Stimulated activated CD4-positive, alpha-beta T cell treated with anti-CD3 and anti-CD28 coated beads, Interleukin-12 subunit alpha, Interleukin-12 subunit beta, amount 100 ng/mL, for 4 hours (primary cell): ENCODE measurements at regions not wholly inside any gene's neighbourhood (a gene's known extent, or its start where the extent isn't known, plus 50 kb on each side); places are given as distances from the start of the nearest gene placed in this dataset.

Source experiments
- DNase-seq: peaks from one replicate; pipeline ENCODE4 v3.0.0-alpha.2; 2020

- DNase-seq: no peak
Observed at GRCh38 chrX:39150220-39150619, 349.0 kb downstream of the MID1IP1 start.

GRCh38 chrX:39150621-39151020, 349.4 kb downstream of the MID1IP1 start:
- DNase-seq: no peak

GRCh38 chrX:39152106-39152649, 350.9 kb downstream of the MID1IP1 start:
- peak; percentile 21 for DNase-seq

GRCh38 chrX:39156051-39156450, 354.8 kb downstream of the MID1IP1 start:
- no peak for DNase-seq

GRCh38 chrX:39157006-39157405, 355.7 kb downstream of the MID1IP1 start:
- no peak for DNase-seq

GRCh38 chrX:39157796-39158195, 356.5 kb downstream of the MID1IP1 start:
- DNase-seq: no peak

GRCh38 chrX:39158801-39159657, 357.8 kb downstream of the MID1IP1 start:
- DNase-seq: no peak

GRCh38 chrX:39159921-39160507, 358.8 kb downstream of the MID1IP1 start:
- no peak for DNase-seq

GRCh38 chrX:39161611-39162255, 360.5 kb downstream of the MID1IP1 start:
- no peak for DNase-seq

GRCh38 chrX:39162322-39162735, 361.1 kb downstream of the MID1IP1 start:
- peak; percentile 52 for DNase-seq

- no peak for DNase-seq
Observed at GRCh38 chrX:39163581-39164126, 362.4 kb downstream of the MID1IP1 start.

- DNase-seq: no peak
Observed at GRCh38 chrX:39164212-39164611, 363.0 kb downstream of the MID1IP1 start.

GRCh38 chrX:39165185-39165584, 363.9 kb downstream of the MID1IP1 start:
- DNase-seq: no peak

- DNase-seq: no peak
Observed at GRCh38 chrX:39165773-39166172, 364.5 kb downstream of the MID1IP1 start.

- DNase-seq: no peak
Observed at GRCh38 chrX:39167791-39168190, 366.5 kb downstream of the MID1IP1 start.

GRCh38 chrX:39168609-39169008, 367.4 kb downstream of the MID1IP1 start:
- DNase-seq: no peak

- no peak for DNase-seq
Observed at GRCh38 chrX:39169976-39170375, 368.7 kb downstream of the MID1IP1 start.

- no peak for DNase-seq
Observed at GRCh38 chrX:39170464-39170863, 369.2 kb downstream of the MID1IP1 start.

- DNase-seq: no peak
Observed at GRCh38 chrX:39171686-39172085, 370.4 kb downstream of the MID1IP1 start.

- DNase-seq: no peak
Observed at GRCh38 chrX:39174241-39174771, 373.0 kb downstream of the MID1IP1 start.

- no peak for DNase-seq
Observed at GRCh38 chrX:39174772-39175417, 373.6 kb downstream of the MID1IP1 start.

GRCh38 chrX:39175418-39176057, 374.3 kb downstream of the MID1IP1 start:
- DNase-seq: no peak
